Tibial nerve (tissue), 4 donors: ENCODE measurements at regions not wholly inside any gene's neighbourhood (a gene's known extent, or its start where the extent isn't known, plus 50 kb on each side); places are given as distances from the start of the nearest gene placed in this dataset.

Experiments used
- EP300 ChIP-seq, 2 donors: sonication (generic); formaldehyde crosslinking; IDR thresholded peaks; one replicate each; pipeline ENCODE4 v1.6.1; 2017; ENCODE audit warnings: antibody characterized with exemption in 2 of 2, mild to moderate bottlenecking in 1 of 2
- POLR2A ChIP-seq, 2 donors: fragments of 450-650 bp; IDR thresholded peaks; one replicate each; pipeline ENCODE4 v1.6.1; 2017; ENCODE audit warnings: antibody characterized with exemption in 2 of 2, mild to moderate bottlenecking in 2 of 2, moderate library complexity in 2 of 2
- TF ChIP-seq, protein P1 (sequence below), 5 experiments: fragments of 200-600 bp in 3 of 5; fragments of 450-650 bp in 2 of 5; sonication (generic) in 3 of 5; IDR thresholded peaks; one replicate each; pipeline ENCODE4 v1.5.1; 2016 to 2019; ENCODE audit warnings: antibody characterized with exemption in 5 of 5, mild to moderate bottlenecking in 3 of 5, moderate library complexity in 2 of 5

DNA sequence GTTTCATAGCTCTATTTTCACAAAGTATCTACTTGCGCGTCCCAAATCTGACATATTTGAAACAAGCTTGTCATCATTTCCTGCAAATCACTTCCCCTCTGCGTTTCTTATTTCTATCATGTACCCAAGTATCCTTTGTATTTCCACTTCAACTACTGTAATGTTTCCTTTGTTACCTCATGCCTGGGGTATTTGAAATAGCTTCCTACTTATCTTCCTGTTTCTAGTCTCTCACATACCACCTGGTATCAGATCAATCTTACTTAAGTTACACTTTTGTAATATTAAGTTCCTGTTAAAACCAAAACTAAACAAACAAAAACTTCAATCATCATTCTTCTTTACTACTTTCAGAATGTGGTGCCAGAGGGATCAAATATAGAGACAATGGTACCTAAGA lies 93.6 kb upstream of the SMAD1 start:
- TF ChIP-seq, protein P1, sequence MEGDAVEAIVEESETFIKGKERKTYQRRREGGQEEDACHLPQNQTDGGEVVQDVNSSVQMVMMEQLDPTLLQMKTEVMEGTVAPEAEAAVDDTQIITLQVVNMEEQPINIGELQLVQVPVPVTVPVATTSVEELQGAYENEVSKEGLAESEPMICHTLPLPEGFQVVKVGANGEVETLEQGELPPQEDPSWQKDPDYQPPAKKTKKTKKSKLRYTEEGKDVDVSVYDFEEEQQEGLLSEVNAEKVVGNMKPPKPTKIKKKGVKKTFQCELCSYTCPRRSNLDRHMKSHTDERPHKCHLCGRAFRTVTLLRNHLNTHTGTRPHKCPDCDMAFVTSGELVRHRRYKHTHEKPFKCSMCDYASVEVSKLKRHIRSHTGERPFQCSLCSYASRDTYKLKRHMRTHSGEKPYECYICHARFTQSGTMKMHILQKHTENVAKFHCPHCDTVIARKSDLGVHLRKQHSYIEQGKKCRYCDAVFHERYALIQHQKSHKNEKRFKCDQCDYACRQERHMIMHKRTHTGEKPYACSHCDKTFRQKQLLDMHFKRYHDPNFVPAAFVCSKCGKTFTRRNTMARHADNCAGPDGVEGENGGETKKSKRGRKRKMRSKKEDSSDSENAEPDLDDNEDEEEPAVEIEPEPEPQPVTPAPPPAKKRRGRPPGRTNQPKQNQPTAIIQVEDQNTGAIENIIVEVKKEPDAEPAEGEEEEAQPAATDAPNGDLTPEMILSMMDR (IDR thresholded peaks at IDR 0.05) = no peak
- TF ChIP-seq EP300 (IDR thresholded peaks at IDR 0.05) = no peak
- no peak for TF ChIP-seq POLR2A (IDR thresholded peaks at IDR 0.05)
